ENCODE measurements at regions not wholly inside any gene's neighbourhood (a gene's known extent, or its start where the extent isn't known, plus 50 kb on each side); places are given as distances from the start of the nearest gene placed in this dataset.

DNA sequence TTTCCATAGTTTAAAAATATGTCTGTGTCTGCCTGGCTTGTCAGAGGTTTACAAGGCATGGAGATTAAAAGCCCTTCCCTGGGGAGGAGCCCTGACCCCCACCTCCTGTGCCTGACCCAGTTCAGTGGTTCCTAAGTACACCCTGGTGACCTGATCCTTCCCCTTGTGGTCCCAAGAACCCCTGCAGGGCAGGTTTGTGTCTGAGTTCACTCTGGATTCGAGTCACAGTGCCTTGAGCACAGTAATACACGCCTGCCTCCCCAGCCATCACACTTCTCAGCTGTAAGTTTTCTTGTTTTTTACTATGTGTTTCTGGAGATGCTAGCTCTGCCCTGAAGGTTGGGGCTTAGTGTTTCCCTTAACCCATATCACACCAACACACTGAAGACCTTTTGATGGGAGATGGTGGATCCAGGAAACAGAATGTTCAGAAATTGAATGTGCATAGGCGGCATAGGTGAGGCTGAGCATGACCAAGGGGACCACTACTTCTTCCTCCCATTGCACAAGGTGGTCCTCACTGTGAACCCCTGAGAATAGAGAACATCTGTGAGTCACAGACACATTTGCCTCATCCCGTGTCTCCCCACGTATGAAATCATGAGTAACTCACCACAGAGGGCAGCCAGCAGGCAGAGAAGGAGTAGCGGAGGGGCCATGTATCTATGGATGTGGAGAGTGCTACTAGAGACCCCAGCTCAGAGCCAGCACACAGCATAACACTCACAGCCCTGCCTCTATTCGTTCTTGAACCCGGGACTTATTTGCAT is 962.9 kb downstream of the TMEM121 start:
- H3K9me3 Mint-ChIP-seq (ENCODE audit: low read depth) = peaks cover 54% of the 10 kb centered on the region
- H3K27me3 Mint-ChIP-seq = no peaks in the 10 kb centered on the region
- H3K27ac Mint-ChIP-seq = no peak overlapping the region
- no peak overlapping the region for H3K4me3 Mint-ChIP-seq (ENCODE audit: low read depth)
- DNase-seq (ENCODE audit: low spot score, unreplicated experiment) = no peak
- peaks cover 1% of the 10 kb centered on the region for H3K36me3 Mint-ChIP-seq (ENCODE audit: insufficient read depth)
- TF ChIP-seq, protein P1, sequence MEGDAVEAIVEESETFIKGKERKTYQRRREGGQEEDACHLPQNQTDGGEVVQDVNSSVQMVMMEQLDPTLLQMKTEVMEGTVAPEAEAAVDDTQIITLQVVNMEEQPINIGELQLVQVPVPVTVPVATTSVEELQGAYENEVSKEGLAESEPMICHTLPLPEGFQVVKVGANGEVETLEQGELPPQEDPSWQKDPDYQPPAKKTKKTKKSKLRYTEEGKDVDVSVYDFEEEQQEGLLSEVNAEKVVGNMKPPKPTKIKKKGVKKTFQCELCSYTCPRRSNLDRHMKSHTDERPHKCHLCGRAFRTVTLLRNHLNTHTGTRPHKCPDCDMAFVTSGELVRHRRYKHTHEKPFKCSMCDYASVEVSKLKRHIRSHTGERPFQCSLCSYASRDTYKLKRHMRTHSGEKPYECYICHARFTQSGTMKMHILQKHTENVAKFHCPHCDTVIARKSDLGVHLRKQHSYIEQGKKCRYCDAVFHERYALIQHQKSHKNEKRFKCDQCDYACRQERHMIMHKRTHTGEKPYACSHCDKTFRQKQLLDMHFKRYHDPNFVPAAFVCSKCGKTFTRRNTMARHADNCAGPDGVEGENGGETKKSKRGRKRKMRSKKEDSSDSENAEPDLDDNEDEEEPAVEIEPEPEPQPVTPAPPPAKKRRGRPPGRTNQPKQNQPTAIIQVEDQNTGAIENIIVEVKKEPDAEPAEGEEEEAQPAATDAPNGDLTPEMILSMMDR (IDR thresholded peaks at IDR 0.05; ENCODE audit: unreplicated experiment) = no peak
- no peaks in the 10 kb centered on the region for H3K4me1 Mint-ChIP-seq (ENCODE audit: low read depth)

DNA sequence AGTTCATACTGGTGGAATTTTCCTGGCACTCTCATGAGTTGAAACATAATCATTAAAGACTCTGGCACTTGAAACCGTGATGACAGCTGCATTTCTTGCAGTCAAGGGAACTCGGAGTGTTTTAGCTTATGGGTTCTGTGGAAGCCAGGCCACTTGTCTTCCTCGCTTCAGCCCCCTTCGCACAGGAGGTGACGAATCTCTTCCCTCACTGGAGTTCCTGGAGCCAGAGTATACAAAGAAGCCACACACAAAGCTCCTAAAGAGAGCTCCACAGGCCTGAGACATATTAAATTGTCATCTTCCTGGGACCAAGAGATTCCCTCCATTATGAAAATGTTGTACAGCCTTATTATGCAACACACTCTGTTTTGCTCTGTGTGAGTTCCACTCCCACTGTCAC is 964.1 kb downstream of the TMEM121 start:
- no peak overlapping the region for H3K27ac Mint-ChIP-seq
- H3K9me3 Mint-ChIP-seq (ENCODE audit: low read depth) = peaks cover 61% of the 10 kb centered on the region
- H3K27me3 Mint-ChIP-seq = no peaks in the 10 kb centered on the region
- TF ChIP-seq, protein P1 (IDR thresholded peaks at IDR 0.05; ENCODE audit: unreplicated experiment) = no peak
- no peaks in the 10 kb centered on the region for H3K4me1 Mint-ChIP-seq (ENCODE audit: low read depth)
- no peak for DNase-seq (ENCODE audit: low spot score, unreplicated experiment)
- peaks cover 1% of the 10 kb centered on the region for H3K36me3 Mint-ChIP-seq (ENCODE audit: insufficient read depth)
- no peak overlapping the region for H3K4me3 Mint-ChIP-seq (ENCODE audit: low read depth)

DNA sequence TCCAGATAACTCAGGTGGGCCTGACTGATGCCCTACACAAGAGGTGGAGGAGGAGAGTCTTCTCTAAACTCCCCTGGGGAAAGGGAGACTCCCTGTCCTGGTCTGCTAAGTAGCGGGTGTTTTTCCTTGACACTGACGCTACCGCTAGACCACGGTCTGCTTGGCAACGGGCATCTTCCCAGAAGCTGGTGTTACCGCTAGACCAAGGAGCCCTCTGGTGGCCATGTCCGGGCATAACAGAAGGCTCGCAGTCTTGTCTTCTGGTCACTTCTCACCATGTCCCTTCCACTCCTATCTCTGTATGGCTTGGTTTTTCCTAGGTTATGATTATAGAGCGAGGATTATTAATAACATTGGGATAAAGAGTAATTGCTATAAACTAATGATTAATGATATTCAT is 965.5 kb downstream of the TMEM121 start:
- Mint-ChIP-seq H3K27ac (no peak overlapping the region), H3K4me3 (ENCODE audit: low read depth) (no peak overlapping the region), H3K27me3 (no peaks in the 10 kb centered on the region), H3K36me3 (ENCODE audit: insufficient read depth) (peaks cover 1% of the 10 kb centered on the region), H3K9me3 (ENCODE audit: low read depth) (peaks cover 60% of the 10 kb centered on the region), H3K4me1 (ENCODE audit: low read depth) (no peaks in the 10 kb centered on the region)
- no peak for DNase-seq (ENCODE audit: low spot score, unreplicated experiment)
- TF ChIP-seq, protein P1 (IDR thresholded peaks at IDR 0.05; ENCODE audit: unreplicated experiment) = no peak

DNA sequence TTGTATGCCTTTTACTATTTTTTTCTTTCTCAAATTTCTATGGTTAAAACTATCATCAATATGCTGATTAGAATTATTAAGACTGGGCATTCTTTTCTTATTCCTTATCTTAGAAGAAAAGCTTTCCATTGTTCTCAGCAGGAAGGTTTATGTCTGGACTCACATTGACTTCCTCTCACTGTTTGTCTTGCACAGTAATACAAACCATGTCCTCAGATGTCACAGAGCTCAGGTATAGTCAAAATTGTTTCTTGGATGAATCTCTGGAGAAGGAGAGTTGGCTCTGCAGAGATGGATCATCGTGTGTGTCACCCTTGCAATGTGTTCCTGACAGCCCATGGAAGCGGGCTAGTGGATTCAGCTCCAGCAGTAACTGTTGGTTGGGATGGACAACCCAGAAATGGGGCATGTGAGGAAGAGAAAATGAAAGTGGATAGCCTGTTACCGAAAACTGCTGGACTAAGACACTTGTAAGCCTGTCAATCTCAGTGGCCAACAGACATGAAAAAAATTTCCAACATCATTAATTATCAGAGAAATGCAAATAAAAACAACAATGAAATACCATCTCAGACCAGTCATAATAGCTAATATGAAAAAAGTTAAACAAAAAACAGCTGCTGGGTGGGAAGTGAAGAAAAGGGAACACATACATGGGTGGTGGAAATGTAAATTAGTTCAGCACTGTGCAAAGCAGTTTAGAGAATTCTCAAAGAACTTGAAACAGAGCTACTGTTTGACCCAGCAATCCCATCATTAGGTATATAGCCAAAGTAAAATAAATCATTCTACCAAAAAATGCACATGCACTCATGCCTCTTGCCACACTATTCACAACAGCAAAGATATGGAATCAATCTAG is 967.8 kb downstream of the TMEM121 start:
- TF ChIP-seq, protein P1 (IDR thresholded peaks at IDR 0.05; ENCODE audit: unreplicated experiment) = no peak
- no peak overlapping the region for H3K27ac Mint-ChIP-seq
- no peaks in the 10 kb centered on the region for H3K4me1 Mint-ChIP-seq (ENCODE audit: low read depth)
- no peak for DNase-seq (ENCODE audit: low spot score, unreplicated experiment)
- H3K9me3 Mint-ChIP-seq (ENCODE audit: low read depth) = peaks cover 62% of the 10 kb centered on the region
- no peak overlapping the region for H3K4me3 Mint-ChIP-seq (ENCODE audit: low read depth)
- H3K27me3 Mint-ChIP-seq = no peaks in the 10 kb centered on the region
- H3K36me3 Mint-ChIP-seq (ENCODE audit: insufficient read depth) = peaks cover 1% of the 10 kb centered on the region

DNA sequence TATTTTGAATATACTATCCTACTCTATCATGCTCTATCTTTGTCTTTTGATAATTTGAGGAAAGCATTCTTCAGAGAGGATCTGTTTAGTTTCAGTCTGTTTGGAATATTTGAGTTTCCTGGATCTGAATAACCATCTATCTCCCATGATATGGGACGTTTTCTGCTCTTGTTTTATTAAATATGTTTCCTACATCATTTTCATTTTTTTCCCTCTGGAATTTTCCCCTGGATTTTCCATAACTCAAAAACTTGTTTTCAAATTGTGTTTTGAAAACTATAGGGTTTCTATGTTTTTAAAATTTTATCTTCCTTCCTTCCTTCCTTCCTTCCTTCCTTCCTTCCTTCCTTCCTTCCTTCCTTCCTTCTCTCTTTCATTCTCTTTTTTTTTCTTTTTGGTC is 974.2 kb downstream of the TMEM121 start:
- peaks cover 71% of the 10 kb centered on the region for H3K9me3 Mint-ChIP-seq (ENCODE audit: low read depth)
- no peaks in the 10 kb centered on the region for H3K27me3 Mint-ChIP-seq
- no peak overlapping the region for H3K4me3 Mint-ChIP-seq (ENCODE audit: low read depth)
- H3K27ac Mint-ChIP-seq = no peak overlapping the region
- H3K4me1 Mint-ChIP-seq (ENCODE audit: low read depth) = no peaks in the 10 kb centered on the region
- H3K36me3 Mint-ChIP-seq (ENCODE audit: insufficient read depth) = peaks cover 3% of the 10 kb centered on the region
- TF ChIP-seq, protein P1 (IDR thresholded peaks at IDR 0.05; ENCODE audit: unreplicated experiment) = no peak
- DNase-seq (ENCODE audit: low spot score, unreplicated experiment) = no peak

All from progenitor cell of endocrine pancreas (in vitro differentiated cells).